CD4-positive, alpha-beta T cell treated with Interleukin-6 at 100 ng/mL for 8 hours (primary cell): ENCODE measurements at regions not wholly inside any gene's neighbourhood (a gene's known extent, or its start where the extent isn't known, plus 50 kb on each side); places are given as distances from the start of the nearest gene placed in this dataset.
A peak's percentile ranks its signal among the peaks of the same experiment; 100 is the strongest.

Source experiments
- DNase-seq: peaks from one replicate; pipeline ENCODE4 v3.0.0-alpha.2; 2020; ENCODE audit warnings: mixed read lengths, low spot score

DNA sequence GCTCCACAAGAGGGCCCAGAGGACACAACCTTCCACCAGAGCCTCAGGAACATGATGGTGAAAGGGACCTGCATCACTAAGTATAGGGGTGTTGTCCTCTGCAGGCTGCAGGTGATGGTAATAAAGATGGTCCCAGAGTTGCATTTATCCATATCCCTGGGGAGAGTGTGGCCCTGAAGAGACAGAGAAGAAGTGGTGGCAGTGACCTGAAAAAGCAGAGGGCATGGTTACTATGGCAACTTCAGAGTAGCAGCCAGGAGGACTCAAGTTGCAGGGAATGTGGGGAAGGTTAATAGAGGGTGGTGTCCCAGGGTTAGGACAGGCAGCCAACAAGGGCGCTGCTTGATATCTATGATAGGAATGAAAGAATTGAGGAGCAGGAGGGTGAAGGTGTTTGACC lies 57.1 kb downstream of the HLA-A start:
- no peak for DNase-seq

DNA sequence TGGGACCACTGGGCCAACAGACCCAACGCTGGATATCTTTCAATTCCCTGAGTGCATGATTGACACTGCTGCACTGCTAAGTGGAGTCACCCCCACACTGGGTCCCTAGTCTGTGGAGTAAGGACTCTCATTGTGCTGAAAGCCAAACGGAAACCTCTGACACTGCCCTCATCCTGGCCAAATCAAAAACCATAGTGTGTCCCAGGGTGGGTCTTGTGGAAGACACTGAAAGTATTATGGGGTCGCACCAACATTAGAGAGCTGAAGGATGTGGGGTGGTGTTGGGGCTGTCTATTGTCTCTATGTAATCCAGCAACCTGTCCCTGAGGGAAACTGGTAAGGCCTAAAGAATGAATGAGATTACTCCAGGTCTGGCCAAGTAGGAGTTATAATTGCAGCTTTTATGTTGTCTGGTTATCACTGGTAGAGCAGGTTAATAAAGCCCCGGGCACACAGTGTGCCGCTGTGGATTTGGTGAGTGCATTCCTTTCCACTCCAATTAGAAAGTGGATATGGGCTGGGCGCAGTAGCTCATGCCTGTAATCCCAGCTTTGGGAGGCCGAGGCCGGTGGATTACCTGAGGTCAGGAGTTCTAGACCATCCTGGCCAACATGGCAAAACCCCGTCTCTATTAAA lies 57.9 kb downstream of the HLA-A start:
- DNase-seq = no peak

DNA sequence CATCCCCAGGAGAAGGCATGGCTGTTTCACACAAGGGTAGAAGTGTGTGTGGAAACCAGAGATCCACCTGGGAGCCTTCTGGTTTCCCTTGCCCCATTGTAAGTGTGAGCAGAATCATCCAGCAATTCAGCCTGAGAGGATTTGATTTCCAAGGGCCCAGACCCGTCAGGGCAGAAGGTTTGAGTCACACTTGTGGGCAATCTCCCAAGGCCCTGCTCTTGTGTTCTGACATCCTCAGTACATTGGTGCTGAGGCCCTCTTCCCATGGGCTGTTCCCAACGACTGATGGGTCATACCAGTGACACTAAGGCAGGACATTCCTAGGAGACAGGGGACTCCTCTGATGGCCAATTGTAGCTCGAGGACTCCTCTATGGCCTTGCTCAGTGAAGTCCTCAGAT lies 58.2 kb upstream of the POLR1H start:
- no peak for DNase-seq

DNA sequence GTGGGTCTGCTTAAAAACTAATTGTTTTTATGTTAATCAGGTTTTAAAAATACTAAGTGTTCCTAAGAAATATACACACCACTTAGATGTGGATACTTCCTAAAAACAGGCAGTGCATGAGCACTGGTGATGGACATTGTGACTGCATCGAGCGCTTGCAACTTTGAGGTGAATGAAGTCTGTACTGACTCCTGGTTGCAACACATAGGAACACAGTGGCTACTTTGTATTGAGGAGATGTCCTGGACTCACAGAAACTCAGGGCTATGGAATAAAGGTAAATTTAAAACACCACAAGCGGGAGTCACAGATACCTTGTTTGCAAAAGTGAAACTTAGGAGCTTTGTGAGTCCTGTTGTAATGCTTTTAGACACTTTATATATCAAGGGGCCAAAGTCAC lies 55.6 kb upstream of the POLR1H start:
- DNase-seq = no peak

DNA sequence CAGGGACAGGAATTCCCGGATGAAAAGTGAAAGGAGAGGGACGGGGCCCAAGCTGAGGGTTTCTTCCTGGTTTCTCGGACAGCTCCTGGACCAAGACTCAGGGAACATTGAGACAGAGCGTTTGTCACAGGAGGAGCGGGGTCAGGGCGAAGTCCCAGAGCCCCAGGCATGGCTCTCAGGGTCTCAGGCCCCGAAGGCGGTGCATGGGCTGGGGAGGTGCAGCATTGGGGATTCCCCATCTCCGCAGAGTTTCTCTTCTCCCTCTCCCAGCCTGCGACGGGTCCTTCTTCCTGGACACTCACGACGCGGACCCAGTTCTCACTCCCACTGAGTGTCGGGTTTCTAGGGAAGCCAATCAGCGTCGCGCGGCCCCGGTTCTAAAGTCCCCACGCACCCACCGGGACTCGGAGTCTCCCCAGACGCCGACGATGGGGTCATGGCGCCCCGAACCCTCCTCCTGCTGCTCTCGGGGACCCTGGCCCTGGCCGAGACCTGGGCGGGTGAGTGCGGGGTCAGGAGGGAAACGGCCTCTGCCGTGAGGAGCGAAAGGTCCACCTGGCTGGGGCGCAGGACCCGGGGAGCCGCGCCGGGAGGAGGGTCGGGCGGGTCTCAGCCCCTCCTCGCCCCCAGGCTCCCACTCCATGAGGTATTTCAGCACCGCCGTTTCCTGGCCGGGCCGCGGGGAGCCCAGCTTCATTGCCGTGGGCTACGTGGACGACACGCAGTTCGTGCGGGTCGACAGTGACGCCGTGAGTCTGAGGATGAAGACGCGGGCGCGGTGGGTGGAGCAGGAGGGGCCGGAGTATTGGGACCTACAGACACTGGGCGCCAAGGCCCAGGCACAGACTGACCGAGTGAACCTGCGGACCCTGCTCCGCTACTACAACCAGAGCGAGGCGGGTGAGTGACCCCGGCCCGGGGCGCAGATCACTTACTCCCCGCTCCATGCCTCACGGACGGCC lies 54.6 kb upstream of the POLR1H start:
- no peak for DNase-seq

DNA sequence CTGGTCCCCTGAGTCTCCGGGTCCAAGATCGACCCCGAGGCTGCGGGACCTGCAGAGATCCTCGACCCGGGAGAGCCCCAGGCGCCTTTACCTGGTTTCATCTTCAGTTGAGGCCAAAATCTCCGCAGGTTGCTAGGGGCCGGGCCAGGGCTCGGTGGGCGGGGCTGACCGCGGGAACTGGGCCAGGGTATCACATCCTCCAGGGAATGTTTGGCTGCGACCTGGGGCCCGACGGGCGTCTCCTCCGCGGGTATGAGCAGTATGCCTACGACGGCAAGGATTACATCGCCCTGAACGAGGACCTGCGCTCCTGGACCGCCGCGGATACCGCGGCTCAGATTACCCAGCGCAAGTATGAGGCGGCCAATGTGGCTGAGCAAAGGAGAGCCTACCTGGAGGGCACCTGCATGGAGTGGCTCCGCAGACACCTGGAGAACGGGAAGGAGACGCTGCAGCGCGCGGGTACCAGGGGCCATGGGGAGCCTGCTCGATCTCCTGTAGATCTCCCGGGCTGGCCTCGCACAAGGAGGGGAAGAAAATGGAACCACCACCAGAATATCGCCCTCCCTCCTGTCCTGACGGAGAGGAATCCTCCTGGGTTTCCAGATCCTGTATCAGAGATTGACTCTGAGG lies 53.8 kb upstream of the POLR1H start:
- DNase-seq = peak; percentile 9

DNA sequence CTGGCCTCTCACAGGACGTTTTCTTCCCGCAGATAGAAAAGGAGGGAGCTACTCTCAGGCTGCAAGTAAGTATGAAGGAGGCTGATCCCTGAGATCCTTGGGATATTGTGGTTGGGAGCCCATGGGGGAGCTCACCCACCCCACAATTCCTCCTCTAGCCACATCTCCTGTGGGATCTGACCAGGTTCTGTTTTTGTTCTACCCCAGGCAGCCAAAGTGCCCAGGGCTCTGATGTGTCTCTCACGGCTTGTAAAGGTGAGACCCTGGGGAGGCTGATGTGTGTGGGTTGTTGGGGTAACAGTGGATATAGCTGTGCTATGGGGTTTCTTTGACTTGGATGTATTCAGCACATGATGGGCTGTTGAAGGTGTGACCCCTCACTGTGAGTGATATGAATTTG lies 52.0 kb upstream of the POLR1H start:
- DNase-seq = no peak
